GM12878 (cell line): ENCODE measurements at regions not wholly inside any gene's neighbourhood (a gene's known extent, or its start where the extent isn't known, plus 50 kb on each side); places are given as distances from the start of the nearest gene placed in this dataset.

Experiments
- ATAC-seq: fragments of 200-7000 bp; cut with Tn5 transposase; 3 replicates; pipeline ENCODE4 v1.9.1; 2020; ENCODE audit warnings: mild to moderate bottlenecking, moderate library complexity
- BruUV-seq: library from RNA; stranded (reverse); fragments of 400-500 nt; replicated peaks from 2 replicates; lab custom pipeline; 2021; lab: Mats Ljungman, UMichigan
- CTCF ChIA-PET: fragments of 300-600 bp; sonication (Branson Sonifier 250); formaldehyde crosslinking; extraction: SDS; loops from one replicate; lab custom pipeline; 2021; ENCODE audit warnings: inconsistent platforms; lab: Yijun Ruan, JAX
- POLR2A ChIA-PET: fragments of 350-600 bp; formaldehyde crosslinking; extraction: SDS; loops from one replicate; lab custom pipeline; 2021; ENCODE audit warnings: inconsistent platforms; lab: Charles Lee
- RAD21 ChIA-PET: fragments of 300-600 bp; sonication (Branson Sonifier 250); formaldehyde crosslinking; loops from one replicate; lab custom pipeline; 2023; ENCODE audit warnings: antibody characterized with exemption; ENCODE audit not compliant: unreplicated experiment; lab: Charles Lee
- SMC1A ChIA-PET: fragments of 300-600 bp; sonication (Branson Sonifier 250); formaldehyde crosslinking; loops from one replicate; lab custom pipeline; 2023; ENCODE audit not compliant: unreplicated experiment, uncharacterized antibody; lab: Charles Lee
- DNase-seq: peaks from one replicate; pipeline ENCODE4 v3.0.0-alpha.2; 2011; ENCODE audit warnings: low read depth, low spot score
- FAIRE-seq: peaks from 3 replicates; lab custom pipeline; 2011; peaks lifted over from hg19 to GRCh38; lab: Jason Lieb, UNC
- H2AFZ ChIP-seq: 2 replicates; pipeline ENCODE4 v1.6.0; 2011; ENCODE audit warnings: low read depth, low read length, control low read depth; ENCODE audit not compliant: control insufficient read depth
- H3K27ac ChIP-seq: 2 replicates; pipeline ENCODE4 v1.5.1; 2011; ENCODE audit warnings: control low read depth; ENCODE audit not compliant: control insufficient read depth, insufficient read depth
- H3K27me3 ChIP-seq, 2 experiments: replicated peaks in 1 of 2; 2 replicates each; pipeline versions ENCODE4 v1.6.0 to v1.6.1; 2011; ENCODE audit warnings: low read length in 1 of 2; ENCODE audit not compliant: control insufficient read depth in 2 of 2, insufficient read depth in 2 of 2
- H3K36me3 ChIP-seq, 2 experiments: 2 replicates each; pipeline ENCODE4 v1.5.1; 2011; ENCODE audit warnings: low read length in 1 of 2; ENCODE audit not compliant: control insufficient read depth in 2 of 2, insufficient read depth in 2 of 2
- H3K4me1 ChIP-seq: 2 replicates; pipeline ENCODE4 v1.6.1; 2011; ENCODE audit warnings: mild to moderate bottlenecking, low read length, moderate library complexity, mixed read lengths; ENCODE audit not compliant: control insufficient read depth, insufficient read depth
- H3K4me2 ChIP-seq: 2 replicates; pipeline ENCODE4 v1.6.0; 2011; ENCODE audit warnings: control low read depth; ENCODE audit not compliant: control insufficient read depth, insufficient read depth
- H3K4me3 ChIP-seq: fragments of 200-600 bp; sonication (generic); 2 replicates; pipeline ENCODE4 v1.5.1; 2016
- H3K79me2 ChIP-seq: 2 replicates; pipeline ENCODE4 v1.6.0; 2011; ENCODE audit warnings: low read length; ENCODE audit not compliant: control insufficient read depth, insufficient read depth
- H3K9ac ChIP-seq: 2 replicates; pipeline ENCODE4 v1.8.0; 2011; ENCODE audit warnings: low read length, control low read depth, mixed read lengths; ENCODE audit not compliant: control insufficient read depth, insufficient read depth
- H3K9me3 ChIP-seq: replicated peaks from 3 replicates; pipeline ENCODE4 v1.5.1; 2011; ENCODE audit warnings: mild to moderate bottlenecking, low read length; ENCODE audit not compliant: control insufficient read depth, insufficient read depth
- H4K20me1 ChIP-seq: 2 replicates; pipeline ENCODE4 v1.6.0; 2011; ENCODE audit not compliant: control insufficient read depth, insufficient read depth
- EGR1 ChIP-seq, 2 experiments: IDR thresholded peaks; 1 replicate in 1 of 2; 2 replicates in 1 of 2; pipeline ENCODE4 v1.6.1; 2011 to 2012; ENCODE audit warnings: low read depth in 2 of 2, low read length in 2 of 2, borderline replicate concordance in 1 of 2, mild to moderate bottlenecking in 1 of 2, moderate library complexity in 1 of 2
- FOS ChIP-seq: IDR thresholded peaks from 3 replicates; pipeline ENCODE4 v1.6.1; 2011; ENCODE audit warnings: borderline replicate concordance; ENCODE audit not compliant: insufficient read length; ENCODE audit errors: extremely low read depth
- FOXK2 ChIP-seq: fragments of 450-650 bp; IDR thresholded peaks from 2 replicates; pipeline ENCODE4 v1.6.1; 2017; ENCODE audit warnings: mild to moderate bottlenecking, moderate library complexity
- HDAC2 ChIP-seq: fragments of 200-600 bp; sonication (generic); IDR thresholded peaks from 2 replicates; pipeline ENCODE4 v1.6.1; 2017
- JUNB ChIP-seq: IDR thresholded peaks from 2 replicates; pipeline ENCODE4 v1.6.1; 2016; ENCODE audit warnings: antibody characterized with exemption, mild to moderate bottlenecking
- RAD51 ChIP-seq: fragments of 450-650 bp; IDR thresholded peaks from 2 replicates; pipeline ENCODE4 v1.6.1; 2016; ENCODE audit warnings: moderate library complexity, mild to moderate bottlenecking, inconsistent platforms
- RB1 ChIP-seq: fragments of 450-650 bp; formaldehyde crosslinking; IDR thresholded peaks from 2 replicates; pipeline ENCODE4 v1.6.1; 2017; ENCODE audit warnings: mild to moderate bottlenecking, borderline replicate concordance
- SUZ12 ChIP-seq: fragments of 200-600 bp; sonication (generic); IDR thresholded peaks from one replicate; pipeline ENCODE4 v1.6.1; 2018; ENCODE audit warnings: antibody characterized with exemption, mild to moderate bottlenecking; ENCODE audit not compliant: unreplicated experiment
- ZNF24 ChIP-seq: fragments of 450-650 bp; IDR thresholded peaks from 2 replicates; pipeline ENCODE4 v1.6.1; 2017; ENCODE audit warnings: antibody characterized with exemption, mild to moderate bottlenecking
- WGBS: methylation state at CpG from one replicate; pipeline ENCODE4 v1.1.6; 2016; ENCODE audit warnings: low lambda C conversion rate; ENCODE audit not compliant: insufficient replicate concordance, insufficient coverage; ENCODE audit errors: missing lambda C conversion rate; 5-methylcytosine and 5-hydroxymethylcytosine counted together
- in situ Hi-C: fragments of 300-500 bp; cut with MboI; formaldehyde crosslinking; loops from 9 replicates; pipeline ENCODE4 v1.14.3; 2018; ENCODE audit warnings: mixed read lengths
- intact Hi-C: fragments of 100-400 bp; cut with micrococcal nuclease; formaldehyde crosslinking; loops from one replicate; pipeline ENCODE4 v1.14.2; 2022; ENCODE audit not compliant: unreplicated experiment
- TF ChIP-seq, protein P1 (sequence below): IDR thresholded peaks from 2 replicates; pipeline ENCODE4 v1.6.1; 2012; ENCODE audit warnings: improper control_type of control experiment, low read depth, low read length; ENCODE audit not compliant: insufficient replicate concordance

DNA sequence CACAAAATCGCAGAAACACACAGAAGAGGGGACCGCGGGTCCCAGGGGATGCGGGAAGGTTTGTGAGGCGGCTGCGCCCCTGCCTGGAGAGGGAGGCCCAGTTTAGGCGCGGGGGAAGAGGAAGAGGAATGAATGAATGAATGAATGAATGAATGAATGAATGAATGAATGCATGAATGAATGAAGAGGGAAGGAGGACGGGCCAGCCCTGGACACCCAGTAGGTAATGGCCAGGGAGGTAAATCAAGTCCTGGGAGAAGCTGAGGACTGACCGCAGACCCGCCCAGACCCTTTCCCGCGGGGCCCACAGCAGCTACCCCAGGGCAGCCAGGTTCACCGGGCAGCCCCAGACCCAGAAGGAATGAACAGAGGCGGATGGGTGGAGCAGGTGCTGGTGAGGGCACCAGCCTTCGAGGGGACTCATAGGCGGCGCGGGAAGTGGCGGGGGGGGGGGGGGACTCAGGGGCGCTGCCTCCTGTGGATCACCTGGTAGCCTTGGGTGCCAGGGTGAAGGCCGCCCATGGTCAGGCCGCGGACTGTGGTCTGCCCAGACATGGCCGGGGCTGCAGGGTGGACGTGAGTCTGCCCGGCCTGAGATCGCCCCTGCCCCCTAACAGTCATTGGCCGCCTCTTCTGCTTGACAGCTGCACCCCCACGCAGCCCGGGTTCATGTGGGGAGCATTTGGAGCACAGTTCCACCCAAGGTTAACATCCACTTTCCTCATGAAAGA is 192.0 kb upstream of the PDE10A start:
- Histone ChIP-seq H2AFZ (no peak overlapping the region), H3K27ac (no peak overlapping the region), H3K9ac (no peak overlapping the region), H3K4me2 (no peak overlapping the region), H3K79me2 (no peaks in the 10 kb centered on the region), H3K4me1 (no peaks in the 10 kb centered on the region), H3K27me3 (peaks cover 0 to 2% of the 10 kb centered on the region in 2 experiments; a peak in 1 of 4 replicates)
- SMC1A ChIA-PET: no interaction called here
- no TSS peak for BruUV-seq
- POLR2A ChIA-PET: no interaction called here
- no peak for ATAC-seq
- peak; percentile 78 for TF ChIP-seq ZNF24
- no peak for TF ChIP-seq FOS
- TF ChIP-seq, all 136 proteins: peak for 1
- ChIA-PET CTCF (interaction anchor here (1.3 kb wide), 1 partner anchor 415 kb away, joined by 3 read pairs; no protein-coding TSS in a partner anchor), RAD21 (no interaction called here)
- DNase-seq (no peak), FAIRE-seq (no peak)
- in situ Hi-C loops: loop anchor here (5.0 kb wide), 2 partner anchors 123 to 418 kb away; no protein-coding TSS in a partner anchor
- WGBS: 68% methylated on average over 22 of the region's 31 CpGs
- Histone ChIP-seq H3K4me3 (no peak overlapping the region), H3K36me3 (no peaks in the 10 kb centered on the region), H4K20me1 (no peaks in the 10 kb centered on the region), H3K9me3 (no peaks in the 10 kb centered on the region)
- intact Hi-C loops: no loop called here

DNA sequence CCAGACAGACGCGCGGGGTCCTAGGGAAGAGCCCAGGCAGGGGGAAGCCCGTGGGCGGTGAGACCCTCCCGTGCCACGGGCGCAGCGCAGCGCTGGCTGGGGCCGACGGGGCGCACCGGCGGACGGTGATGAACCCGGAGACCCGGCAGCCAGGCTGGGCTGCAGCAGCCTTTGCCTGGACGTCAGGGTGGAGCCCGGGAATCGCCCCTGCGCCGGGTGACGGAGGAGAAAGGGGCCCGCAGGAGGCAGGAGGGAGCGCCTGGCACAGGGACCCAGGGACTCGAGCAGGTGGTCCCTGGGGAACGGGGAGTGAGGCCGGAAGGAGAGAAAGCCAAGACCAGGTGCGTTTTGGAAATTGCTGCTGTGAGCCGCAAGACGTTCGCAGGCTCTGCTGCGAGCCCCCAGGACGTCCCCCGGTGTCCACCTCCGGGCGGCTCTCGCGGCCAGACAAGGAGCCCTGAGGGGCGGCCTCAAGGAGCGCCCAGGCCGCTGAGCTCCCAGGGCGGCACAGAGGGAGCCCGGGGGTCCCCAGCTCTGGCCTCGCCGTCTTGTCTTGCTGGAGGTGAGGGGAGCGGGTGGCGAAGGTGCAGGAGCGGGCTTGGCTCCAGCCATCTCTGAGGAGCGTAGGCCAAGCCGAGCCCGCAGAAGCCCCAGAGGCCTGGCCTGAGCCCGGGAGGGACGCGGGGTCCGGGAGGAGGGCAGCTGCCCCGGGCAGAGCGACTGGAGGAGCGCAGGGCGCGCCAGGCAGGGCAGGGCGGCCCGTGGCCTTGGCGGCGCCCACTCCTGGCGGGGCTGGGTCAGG is 191.2 kb upstream of the PDE10A start:
- H3K4me3 ChIP-seq: no peak overlapping the region
- intact Hi-C loops (no loop called here), in situ Hi-C loops (loop anchor here (5.0 kb wide), 2 partner anchors 122 to 417 kb away; no protein-coding TSS in a partner anchor)
- no TSS peak for BruUV-seq
- H3K27me3 ChIP-seq: peaks cover 0 to 2% of the 10 kb centered on the region in 2 experiments; a peak in 1 of 4 replicates
- ChIA-PET POLR2A (no interaction called here), RAD21 (no interaction called here), SMC1A (no interaction called here), CTCF (interaction anchor here (1.3 kb wide), 1 partner anchor 414 kb away, joined by 3 read pairs; no protein-coding TSS in a partner anchor)
- H2AFZ ChIP-seq: no peak overlapping the region
- H4K20me1 ChIP-seq: no peaks in the 10 kb centered on the region
- no peaks in the 10 kb centered on the region for H3K36me3 ChIP-seq
- no peak overlapping the region for H3K4me2 ChIP-seq
- no peak for FAIRE-seq
- H3K9ac ChIP-seq: no peak overlapping the region
- H3K79me2 ChIP-seq: no peaks in the 10 kb centered on the region
- H3K9me3 ChIP-seq: no peaks in the 10 kb centered on the region
- 38% methylated on average over 46 of the region's 67 CpGs for WGBS
- H3K4me1 ChIP-seq: no peaks in the 10 kb centered on the region
- ATAC-seq: no peak
- no peak overlapping the region for H3K27ac ChIP-seq
- no peak for DNase-seq
- TF ChIP-seq SUZ12 (no peak), HDAC2 (no peak), EGR1 (IDR thresholded peaks at IDR 0.05; ENCODE audit: borderline replicate concordance in 1 of 2, low read depth in 2 of 2, low read length in 2 of 2) (no peak), JUNB (no peak), FOXK2 (no peak), RB1 (no peak), RAD51 (no peak)
- TF ChIP-seq, protein P1, sequence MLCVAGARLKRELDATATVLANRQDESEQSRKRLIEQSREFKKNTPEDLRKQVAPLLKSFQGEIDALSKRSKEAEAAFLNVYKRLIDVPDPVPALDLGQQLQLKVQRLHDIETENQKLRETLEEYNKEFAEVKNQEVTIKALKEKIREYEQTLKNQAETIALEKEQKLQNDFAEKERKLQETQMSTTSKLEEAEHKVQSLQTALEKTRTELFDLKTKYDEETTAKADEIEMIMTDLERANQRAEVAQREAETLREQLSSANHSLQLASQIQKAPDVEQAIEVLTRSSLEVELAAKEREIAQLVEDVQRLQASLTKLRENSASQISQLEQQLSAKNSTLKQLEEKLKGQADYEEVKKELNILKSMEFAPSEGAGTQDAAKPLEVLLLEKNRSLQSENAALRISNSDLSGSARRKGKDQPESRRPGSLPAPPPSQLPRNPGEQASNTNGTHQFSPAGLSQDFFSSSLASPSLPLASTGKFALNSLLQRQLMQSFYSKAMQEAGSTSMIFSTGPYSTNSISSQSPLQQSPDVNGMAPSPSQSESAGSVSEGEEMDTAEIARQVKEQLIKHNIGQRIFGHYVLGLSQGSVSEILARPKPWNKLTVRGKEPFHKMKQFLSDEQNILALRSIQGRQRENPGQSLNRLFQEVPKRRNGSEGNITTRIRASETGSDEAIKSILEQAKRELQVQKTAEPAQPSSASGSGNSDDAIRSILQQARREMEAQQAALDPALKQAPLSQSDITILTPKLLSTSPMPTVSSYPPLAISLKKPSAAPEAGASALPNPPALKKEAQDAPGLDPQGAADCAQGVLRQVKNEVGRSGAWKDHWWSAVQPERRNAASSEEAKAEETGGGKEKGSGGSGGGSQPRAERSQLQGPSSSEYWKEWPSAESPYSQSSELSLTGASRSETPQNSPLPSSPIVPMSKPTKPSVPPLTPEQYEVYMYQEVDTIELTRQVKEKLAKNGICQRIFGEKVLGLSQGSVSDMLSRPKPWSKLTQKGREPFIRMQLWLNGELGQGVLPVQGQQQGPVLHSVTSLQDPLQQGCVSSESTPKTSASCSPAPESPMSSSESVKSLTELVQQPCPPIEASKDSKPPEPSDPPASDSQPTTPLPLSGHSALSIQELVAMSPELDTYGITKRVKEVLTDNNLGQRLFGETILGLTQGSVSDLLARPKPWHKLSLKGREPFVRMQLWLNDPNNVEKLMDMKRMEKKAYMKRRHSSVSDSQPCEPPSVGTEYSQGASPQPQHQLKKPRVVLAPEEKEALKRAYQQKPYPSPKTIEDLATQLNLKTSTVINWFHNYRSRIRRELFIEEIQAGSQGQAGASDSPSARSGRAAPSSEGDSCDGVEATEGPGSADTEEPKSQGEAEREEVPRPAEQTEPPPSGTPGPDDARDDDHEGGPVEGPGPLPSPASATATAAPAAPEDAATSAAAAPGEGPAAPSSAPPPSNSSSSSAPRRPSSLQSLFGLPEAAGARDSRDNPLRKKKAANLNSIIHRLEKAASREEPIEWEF: no peak
